Spinal cord (tissue), 9 donors: ENCODE measurements at regions not wholly inside any gene's neighbourhood (a gene's known extent, or its start where the extent isn't known, plus 50 kb on each side); places are given as distances from the start of the nearest gene placed in this dataset.
"Not testable (repeated sequence)": the region's sequence is repeated elsewhere in the genome, so short reads cannot be mapped to it uniquely, and the experiment has no call there.

ENCODE experiments used
- DNase-seq, 6 donors: peaks; one replicate each; pipeline versions ENCODE4 v3.0.0 to v3.0.0-alpha.2; 2013 to 2015; ENCODE audit warnings: low spot score in 6 of 6, low read depth in 4 of 6
- H3K27ac ChIP-seq: one replicate; pipeline ENCODE4 v1.5.1; 2013; ENCODE audit warnings: low read depth, low read length, control low read depth
- H3K27me3 ChIP-seq: one replicate; pipeline ENCODE4 v1.6.1; 2013; ENCODE audit warnings: low read length; ENCODE audit not compliant: control insufficient read depth, insufficient read depth
- H3K36me3 ChIP-seq: one replicate; pipeline ENCODE4 v1.6.1; 2013; ENCODE audit warnings: low read length; ENCODE audit not compliant: control insufficient read depth, insufficient read depth
- H3K4me1 ChIP-seq: one replicate; pipeline ENCODE4 v1.6.1; 2013; ENCODE audit warnings: low read length; ENCODE audit not compliant: control insufficient read depth, insufficient read depth
- H3K4me3 ChIP-seq: one replicate; pipeline ENCODE4 v1.5.1; 2013; ENCODE audit warnings: low read depth, low read length, control low read depth
- H3K9me3 ChIP-seq: one replicate; pipeline ENCODE4 v1.6.1; 2013; ENCODE audit warnings: low read length; ENCODE audit not compliant: control insufficient read depth, insufficient read depth
- WGBS: methylation state at CpG from one replicate; pipeline ENCODE4 v1.1.5; 2013; ENCODE audit warnings: missing lambda C conversion rate; ENCODE audit not compliant: insufficient coverage; 5-methylcytosine and 5-hydroxymethylcytosine counted together
- donor health status: healthy.

GRCh38 chr2:161513295-161514032 is 97.4 kb downstream of the TBR1 start:
- not testable (repeated sequence) for H3K36me3 ChIP-seq, DNase-seq, H3K9me3 ChIP-seq, H3K4me3 ChIP-seq, H3K4me1 ChIP-seq, H3K27me3 ChIP-seq, H3K27ac ChIP-seq
- WGBS = 66% methylated on average over 6 of the region's 10 CpGs

- Histone ChIP-seq H3K36me3 (no peaks in the 10 kb centered on the region), H3K9me3 (no peaks in the 10 kb centered on the region), H3K4me1 (no peaks in the 10 kb centered on the region), H3K27me3 (no peaks in the 10 kb centered on the region), H3K4me3 (no peak overlapping the region), H3K27ac (no peak overlapping the region)
- no peak for DNase-seq
These were observed 101.4 kb upstream of the SLC4A10 start for GRCh38 chr2:161522796-161523195.

DNA sequence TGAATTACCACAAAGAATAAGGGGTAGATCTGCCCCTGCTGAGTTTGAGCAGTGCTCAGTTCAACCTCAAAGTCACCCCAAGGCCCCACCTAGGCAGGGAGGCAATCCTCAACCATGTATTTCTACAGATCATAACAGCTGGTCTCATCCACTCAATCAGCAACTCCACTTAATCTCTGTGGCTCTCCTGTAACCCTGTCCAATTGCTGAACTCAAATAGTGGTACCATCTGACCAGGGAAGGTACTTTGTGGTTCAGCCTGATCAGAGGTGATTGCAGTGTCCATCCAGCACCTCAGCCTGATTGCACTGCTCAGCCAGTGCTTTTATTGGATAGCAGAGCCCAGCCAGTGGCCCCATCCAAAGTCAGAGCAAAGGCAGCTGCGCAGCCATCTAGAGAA is 91.0 kb upstream of the SLC4A10 start:
- no peak overlapping the region for H3K4me3 ChIP-seq
- no peaks in the 10 kb centered on the region for H3K36me3 ChIP-seq
- DNase-seq = no peak
- peaks cover 1% of the 10 kb centered on the region for H3K9me3 ChIP-seq
- 100% methylated on average over 1 of the region's 1 CpG for WGBS
- H3K4me1 ChIP-seq = no peaks in the 10 kb centered on the region
- H3K27ac ChIP-seq = no peak overlapping the region
- H3K27me3 ChIP-seq = no peaks in the 10 kb centered on the region

GRCh38 chr2:161546635-161547034 is 77.6 kb upstream of the SLC4A10 start:
- no peak for DNase-seq
- H3K4me3 ChIP-seq = no peak overlapping the region
- 96% methylated on average over 4 of the region's 9 CpGs for WGBS

DNA sequence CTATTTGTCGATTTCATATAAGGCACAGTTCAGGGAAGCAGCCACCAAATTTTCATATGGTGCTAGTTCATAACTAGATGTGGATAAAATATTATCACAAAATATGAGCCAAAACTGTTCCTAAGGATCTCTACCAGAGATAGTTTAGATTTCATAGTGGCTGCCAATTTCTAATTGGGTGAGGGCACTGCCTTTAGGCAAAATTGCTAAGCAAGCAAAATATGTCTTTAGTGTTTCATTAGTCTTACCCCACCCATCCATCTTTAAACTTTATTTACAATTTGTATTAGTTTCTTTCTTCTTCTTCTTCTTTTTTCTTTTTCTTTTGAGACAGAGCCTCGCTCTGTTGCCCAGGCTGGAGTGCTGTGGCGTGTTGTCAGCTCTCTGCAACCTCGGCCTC is 77.1 kb upstream of the SLC4A10 start:
- no peak for DNase-seq
- WGBS = 83% methylated on average over 3 of the region's 4 CpGs
- no peaks in the 10 kb centered on the region for H3K27me3 ChIP-seq
- H3K9me3 ChIP-seq = no peaks in the 10 kb centered on the region
- no peaks in the 10 kb centered on the region for H3K36me3 ChIP-seq
- no peak overlapping the region for H3K4me3 ChIP-seq
- H3K27ac ChIP-seq = no peak overlapping the region
- H3K4me1 ChIP-seq = no peaks in the 10 kb centered on the region

More at GRCh38 chr2:161546635-161547034, 77.6 kb upstream of the SLC4A10 start:
- Histone ChIP-seq H3K27me3 (no peaks in the 10 kb centered on the region), H3K36me3 (no peaks in the 10 kb centered on the region), H3K27ac (no peak overlapping the region), H3K4me1 (no peaks in the 10 kb centered on the region), H3K9me3 (no peaks in the 10 kb centered on the region)

DNA sequence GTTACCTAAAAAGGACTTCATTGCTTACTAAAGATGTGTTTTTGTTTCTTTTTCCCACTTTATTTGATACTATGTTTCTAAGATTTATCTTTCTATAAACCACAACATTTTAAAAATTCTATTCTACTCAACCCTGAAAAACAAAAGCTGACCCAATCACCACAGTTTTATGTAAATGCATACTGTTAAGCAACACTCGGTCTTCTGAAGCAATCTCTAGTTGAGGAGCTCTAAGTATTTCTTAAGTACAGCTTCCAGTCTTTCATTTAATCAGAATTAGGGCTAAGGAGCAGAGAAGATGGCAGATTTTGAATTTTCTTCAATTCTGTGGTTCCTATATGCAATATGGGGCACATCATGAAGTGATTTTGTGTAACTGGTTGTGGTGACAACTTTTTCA is 72.2 kb upstream of the SLC4A10 start:
- no CpG with 5 or more reads among the region's 1 CpG for WGBS
- H3K27ac ChIP-seq = no peak overlapping the region

GRCh38 chr2:161555826-161556225 is 68.4 kb upstream of the SLC4A10 start:
- H3K4me3 ChIP-seq = no peak overlapping the region
- H3K27ac ChIP-seq = no peak overlapping the region
- no peaks in the 10 kb centered on the region for H3K9me3 ChIP-seq
- no peaks in the 10 kb centered on the region for H3K36me3 ChIP-seq
- WGBS = no CpG with 5 or more reads among the region's 3 CpGs
- H3K4me1 ChIP-seq = no peaks in the 10 kb centered on the region
- DNase-seq = no peak
- no peaks in the 10 kb centered on the region for H3K27me3 ChIP-seq

More for the DNA sequence above, 72.2 kb upstream of the SLC4A10 start:
- Histone ChIP-seq H3K4me3 (no peak overlapping the region), H3K9me3 (no peaks in the 10 kb centered on the region), H3K27me3 (no peaks in the 10 kb centered on the region), H3K36me3 (no peaks in the 10 kb centered on the region), H3K4me1 (no peaks in the 10 kb centered on the region)
- DNase-seq = no peak

DNA sequence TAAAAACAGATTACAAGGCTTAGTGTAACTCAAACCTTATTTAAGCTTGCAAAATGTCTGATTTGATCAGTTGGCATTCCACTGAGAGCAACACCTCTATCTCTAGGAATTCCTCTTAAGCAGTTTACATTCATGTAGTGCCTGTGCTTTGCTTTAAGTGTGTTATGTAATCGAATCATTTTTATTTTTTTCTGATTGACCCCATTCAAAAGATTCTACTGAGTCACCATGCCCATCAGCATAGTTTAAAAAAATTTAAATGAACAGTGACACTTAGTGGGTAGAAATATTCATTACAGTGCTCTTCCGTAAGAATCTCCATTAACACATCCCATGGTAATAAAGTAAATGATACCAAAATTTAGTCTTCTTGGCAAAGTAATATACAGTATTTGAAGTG is 67.8 kb upstream of the SLC4A10 start:
- Histone ChIP-seq H3K27ac (no peak overlapping the region), H3K4me3 (no peak overlapping the region), H3K36me3 (no peaks in the 10 kb centered on the region), H3K9me3 (no peaks in the 10 kb centered on the region), H3K4me1 (no peaks in the 10 kb centered on the region), H3K27me3 (no peaks in the 10 kb centered on the region)
- WGBS = no CpG with 5 or more reads among the region's 2 CpGs
- peak in 1 of 6 donors; percentile 21 for DNase-seq

- Histone ChIP-seq H3K27ac (no peak overlapping the region), H3K27me3 (no peaks in the 10 kb centered on the region), H3K4me3 (no peak overlapping the region), H3K9me3 (no peaks in the 10 kb centered on the region), H3K4me1 (no peaks in the 10 kb centered on the region), H3K36me3 (no peaks in the 10 kb centered on the region)
- no CpG with 5 or more reads among the region's 1 CpG for WGBS
- DNase-seq = no peak
These were observed 66.7 kb upstream of the SLC4A10 start for GRCh38 chr2:161557538-161557937.

DNA sequence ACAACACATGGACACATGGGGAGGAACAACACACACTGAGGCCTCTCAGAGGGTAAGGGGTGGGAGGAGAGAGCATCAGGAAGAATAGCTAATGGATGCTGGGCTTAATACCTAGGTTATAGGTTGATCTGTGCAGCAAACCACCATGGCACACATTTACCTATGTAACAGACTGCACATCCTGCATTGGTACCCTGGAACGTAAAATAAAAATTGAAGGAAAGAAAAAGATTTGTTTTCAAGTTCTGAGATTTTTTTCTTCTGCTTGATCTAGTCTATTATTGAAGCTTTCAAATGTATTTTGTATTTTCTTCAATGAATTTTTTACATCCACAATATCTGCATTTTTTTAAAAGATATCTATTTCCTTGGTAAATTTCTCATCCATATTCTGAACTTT is 59.3 kb upstream of the SLC4A10 start:
- no CpG with 5 or more reads among the region's 1 CpG for WGBS
- H3K4me3 ChIP-seq = no peak overlapping the region
- DNase-seq = no peak
- no peaks in the 10 kb centered on the region for H3K27me3 ChIP-seq
- no peaks in the 10 kb centered on the region for H3K9me3 ChIP-seq
- H3K36me3 ChIP-seq = no peaks in the 10 kb centered on the region
- no peak overlapping the region for H3K27ac ChIP-seq
- no peaks in the 10 kb centered on the region for H3K4me1 ChIP-seq
